SK-N-SH (cell line): ENCODE measurements at regions not wholly inside any gene's neighbourhood (a gene's known extent, or its start where the extent isn't known, plus 50 kb on each side); places are given as distances from the start of the nearest gene placed in this dataset.

Experiments used
- CTCF ChIA-PET: fragments of 300-600, 350-600 bp; formaldehyde crosslinking; extraction: SDS; loops from one replicate; lab custom pipeline; 2021; lab: Yijun Ruan, JAX
- POLR2A ChIA-PET: fragments of 350-600 bp; sonication (Branson Sonifier 250); formaldehyde crosslinking; extraction: SDS; loops from one replicate; lab custom pipeline; 2020; ENCODE audit warnings: antibody characterized with exemption, inconsistent platforms; lab: Yijun Ruan, JAX
- DNase-seq: peaks from one replicate; pipeline ENCODE4 v3.0.0; 2012
- H2AFZ ChIP-seq: fragments of 200-600 bp; sonication (generic); 2 replicates; pipeline ENCODE4 v1.8.1; 2016; ENCODE audit warnings: antibody characterized with exemption, mild to moderate bottlenecking, low read depth
- H3F3A ChIP-seq: fragments of 200-600 bp; sonication (generic); replicated peaks from 2 replicates; pipeline ENCODE3; 2016; ENCODE audit warnings: antibody characterized with exemption, mild to moderate bottlenecking; ENCODE audit not compliant: insufficient read depth
- H3K27ac ChIP-seq, 2 experiments: fragments of 200-500 bp in 1 of 2; fragments of 200-600 bp in 1 of 2; sonication (Bioruptor generic) in 1 of 2; sonication (generic), shearing (Covaris generic) in 1 of 2; 2 replicates each; pipeline versions ENCODE4 v1.5.1 to v1.6.1; 2014 to 2016; ENCODE audit warnings: low read depth in 2 of 2, inconsistent platforms in 1 of 2, low read length in 1 of 2, mild to moderate bottlenecking in 1 of 2, mixed read lengths in 1 of 2
- H3K27me3 ChIP-seq: fragments of 200-600 bp; sonication (generic), shearing (Covaris generic); 2 replicates; pipeline ENCODE4 v1.6.1; 2016; ENCODE audit warnings: mixed run types; ENCODE audit not compliant: insufficient read depth
- H3K36me3 ChIP-seq, 2 experiments: fragments of 200-500 bp in 1 of 2; fragments of 200-600 bp in 1 of 2; sonication (Bioruptor generic) in 1 of 2; sonication (generic) in 1 of 2; replicated peaks in 1 of 2; 2 replicates each; pipeline versions ENCODE3 to v1.5.1; 2014 to 2016; ENCODE audit warnings: low read length in 1 of 2, mild to moderate bottlenecking in 1 of 2; ENCODE audit not compliant: insufficient read depth in 2 of 2, control insufficient read depth in 1 of 2
- H3K4me1 ChIP-seq, 2 experiments: fragments of 200-500 bp in 1 of 2; fragments of 200-600 bp in 1 of 2; sonication (Bioruptor generic) in 1 of 2; sonication (generic), shearing (Covaris generic) in 1 of 2; 2 replicates each; pipeline versions ENCODE4 v1.5.1 to v1.6.1; 2014 to 2016; ENCODE audit warnings: low read depth in 1 of 2, low read length in 1 of 2, mixed run types in 1 of 2; ENCODE audit not compliant: insufficient read depth in 2 of 2, control insufficient read depth in 1 of 2
- H3K4me2 ChIP-seq: fragments of 200-600 bp; sonication (generic), shearing (Covaris generic); 2 replicates; pipeline ENCODE4 v1.6.1; 2017; ENCODE audit warnings: mixed run types
- H3K4me3 ChIP-seq, 2 experiments: fragments of 200-500 bp in 1 of 2; fragments of 200-600 bp in 1 of 2; sonication (Bioruptor generic) in 1 of 2; sonication (generic), shearing (Covaris generic) in 1 of 2; 2 replicates each; pipeline versions ENCODE4 v1.5.1 to v1.8.1; 2014 to 2016; ENCODE audit warnings: low read depth in 2 of 2, inconsistent platforms in 1 of 2, low read length in 1 of 2, mild to moderate bottlenecking in 1 of 2, mixed read lengths in 1 of 2, moderate library complexity in 1 of 2
- H3K79me2 ChIP-seq: fragments of 200-600 bp; sonication (generic); 2 replicates; pipeline ENCODE4 v1.8.1; 2017; ENCODE audit warnings: mild to moderate bottlenecking; ENCODE audit not compliant: insufficient read depth
- H3K9ac ChIP-seq: fragments of 200-600 bp; sonication (generic); 2 replicates; pipeline ENCODE4 v1.6.1; 2017; ENCODE audit warnings: mixed run types
- H3K9me2 ChIP-seq: fragments of 200-600 bp; sonication (generic); 2 replicates; pipeline ENCODE4 v1.6.1; 2017; ENCODE audit warnings: mixed run types
- H3K9me3 ChIP-seq: fragments of 200-600 bp; sonication (generic); 2 replicates; pipeline ENCODE4 v1.6.1; 2017; ENCODE audit warnings: mixed run types, mild to moderate bottlenecking, moderate library complexity
- H4K20me1 ChIP-seq: fragments of 200-600 bp; sonication (generic); 2 replicates; pipeline ENCODE4 v1.6.1; 2017; ENCODE audit warnings: mild to moderate bottlenecking, mixed run types; ENCODE audit not compliant: insufficient read depth
- ELF1 ChIP-seq: IDR thresholded peaks from 2 replicates; pipeline ENCODE4 v1.4.0; 2012
- EP300 ChIP-seq, 2 experiments: IDR thresholded peaks; 2 replicates each; pipeline versions ENCODE4 v1.4.0 to v1.6.1; 2012; ENCODE audit warnings: borderline replicate concordance in 1 of 2, low read depth in 1 of 2, low read length in 1 of 2
- FOXM1 ChIP-seq: IDR thresholded peaks from 2 replicates; pipeline ENCODE4 v1.4.0; 2012; ENCODE audit warnings: low read depth, mild to moderate bottlenecking
- GATA2 ChIP-seq: sonication (generic); formaldehyde crosslinking; IDR thresholded peaks from 2 replicates; pipeline ENCODE4 v1.5.0; 2020; ENCODE audit warnings: mild to moderate bottlenecking, missing genetic modification reagents
- MEF2A ChIP-seq: IDR thresholded peaks from 2 replicates; pipeline ENCODE4 v1.4.0; 2012; ENCODE audit warnings: low read depth, borderline replicate concordance
- NFIC ChIP-seq: IDR thresholded peaks from 2 replicates; pipeline ENCODE4 v1.4.0; 2012; ENCODE audit warnings: borderline replicate concordance
- RAD21 ChIP-seq: IDR thresholded peaks from 2 replicates; pipeline ENCODE4 v1.6.1; 2012; ENCODE audit warnings: mild to moderate bottlenecking, low read length
- SIN3A ChIP-seq: IDR thresholded peaks from 2 replicates; pipeline ENCODE4 v1.6.1; 2012; ENCODE audit warnings: low read depth, mild to moderate bottlenecking, low read length, moderate library complexity, borderline replicate concordance
- SMC3 ChIP-seq: IDR thresholded peaks from 2 replicates; pipeline ENCODE4 v1.6.1; 2012; ENCODE audit warnings: low read depth, low read length, improper control_type of control experiment
- TCF12 ChIP-seq: IDR thresholded peaks from 2 replicates; pipeline ENCODE4 v1.4.0; 2012
- TEAD4 ChIP-seq: IDR thresholded peaks from 2 replicates; pipeline ENCODE4 v1.4.0; 2012; ENCODE audit warnings: mild to moderate bottlenecking, borderline replicate concordance; ENCODE audit not compliant: insufficient read depth
- YY1 ChIP-seq: IDR thresholded peaks from 2 replicates; pipeline ENCODE4 v1.4.0; 2012; ENCODE audit warnings: low read depth, mild to moderate bottlenecking
- whole genome bisulfite sequencing: methylation state at CpG from one replicate; pipeline ENCODE4 v1.1.6; 2017; ENCODE audit warnings: low lambda C conversion rate; 5-methylcytosine and 5-hydroxymethylcytosine counted together
- TF ChIP-seq, protein P1 (sequence below): IDR thresholded peaks from 2 replicates; pipeline ENCODE4 v1.4.0; 2012; ENCODE audit warnings: low read depth
- TF ChIP-seq, protein P2 (sequence below): IDR thresholded peaks from 2 replicates; pipeline ENCODE4; 2012
- TF ChIP-seq, protein P3 (sequence below): IDR thresholded peaks from 2 replicates; pipeline ENCODE4 v1.6.1; 2012; ENCODE audit warnings: mild to moderate bottlenecking, low read depth, low read length, moderate library complexity
- TF ChIP-seq, protein P4 (sequence below): IDR thresholded peaks from 2 replicates; pipeline ENCODE4 v1.4.0; 2012; ENCODE audit warnings: low read depth, borderline replicate concordance
- TF ChIP-seq, protein P5 (sequence below): fragments of 150-350 bp; IDR thresholded peaks from 2 replicates; pipeline ENCODE4 v1.6.1; 2017; ENCODE audit warnings: antibody characterized with exemption, low read length, low read depth, borderline replicate concordance

DNA sequence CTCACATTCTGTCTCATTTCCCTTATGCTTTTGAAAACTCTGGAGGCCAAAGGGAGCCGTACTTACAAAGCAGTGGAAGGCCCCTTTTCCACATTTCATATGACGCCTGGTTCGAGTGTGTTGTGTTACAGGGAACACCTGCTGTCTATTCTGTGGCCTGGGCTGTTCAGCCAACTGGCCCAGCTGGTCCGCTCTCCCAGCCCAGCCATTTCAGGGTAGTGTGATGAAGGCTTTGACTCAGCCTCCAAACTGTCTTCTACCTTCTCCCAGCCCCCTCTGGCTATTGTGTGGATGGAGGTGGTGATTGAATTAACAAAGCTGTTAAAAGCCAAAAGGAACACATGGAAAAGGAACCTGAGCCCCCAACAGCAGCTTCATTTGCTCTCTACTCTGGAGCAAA, 233.8 kb downstream of the ICOS start:
- ChIA-PET CTCF (interaction anchor here (0.7 to 1.2 kb wide), 2 partner anchors 8 to 25 kb away, joined by 3 to 4 read pairs; no protein-coding TSS in a partner anchor), POLR2A (no interaction called here)
- no peaks in the 10 kb centered on the region for H3K9me3 ChIP-seq
- H3K9ac ChIP-seq: no peak overlapping the region
- H3K27me3 ChIP-seq: no peaks in the 10 kb centered on the region
- H3K36me3 ChIP-seq: no peaks in the 10 kb centered on the region
- H3K4me2 ChIP-seq: no peak overlapping the region
- H3K4me1 ChIP-seq: peaks cover 0 to 17% of the 10 kb centered on the region in 2 experiments; a peak in 2 of 4 replicates
- H3K4me3 ChIP-seq: no peak overlapping the region
- H3K27ac ChIP-seq: no peak overlapping the region; a peak in 1 of 4 replicates
- H3K79me2 ChIP-seq: no peaks in the 10 kb centered on the region
- H4K20me1 ChIP-seq: no peaks in the 10 kb centered on the region
- TF ChIP-seq RAD21: no peak
- no peak for TF ChIP-seq SIN3A
- no peak for TF ChIP-seq SMC3
- TF ChIP-seq, protein P1, sequence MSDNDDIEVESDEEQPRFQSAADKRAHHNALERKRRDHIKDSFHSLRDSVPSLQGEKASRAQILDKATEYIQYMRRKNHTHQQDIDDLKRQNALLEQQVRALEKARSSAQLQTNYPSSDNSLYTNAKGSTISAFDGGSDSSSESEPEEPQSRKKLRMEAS: no peak
- no peak for TF ChIP-seq TEAD4
- TF ChIP-seq MEF2A: no peak
- no peak for TF ChIP-seq GATA2 (CRISPR knock-in tag)
- TF ChIP-seq, all 33 proteins: peak for 0
- Histone ChIP-seq H2AFZ (no peak overlapping the region), H3K9me2 (no peaks in the 10 kb centered on the region), H3F3A (no peaks in the 10 kb centered on the region)
- WGBS: 43% methylated on average over 4 of the region's 4 CpGs
- no peak for DNase-seq

DNA sequence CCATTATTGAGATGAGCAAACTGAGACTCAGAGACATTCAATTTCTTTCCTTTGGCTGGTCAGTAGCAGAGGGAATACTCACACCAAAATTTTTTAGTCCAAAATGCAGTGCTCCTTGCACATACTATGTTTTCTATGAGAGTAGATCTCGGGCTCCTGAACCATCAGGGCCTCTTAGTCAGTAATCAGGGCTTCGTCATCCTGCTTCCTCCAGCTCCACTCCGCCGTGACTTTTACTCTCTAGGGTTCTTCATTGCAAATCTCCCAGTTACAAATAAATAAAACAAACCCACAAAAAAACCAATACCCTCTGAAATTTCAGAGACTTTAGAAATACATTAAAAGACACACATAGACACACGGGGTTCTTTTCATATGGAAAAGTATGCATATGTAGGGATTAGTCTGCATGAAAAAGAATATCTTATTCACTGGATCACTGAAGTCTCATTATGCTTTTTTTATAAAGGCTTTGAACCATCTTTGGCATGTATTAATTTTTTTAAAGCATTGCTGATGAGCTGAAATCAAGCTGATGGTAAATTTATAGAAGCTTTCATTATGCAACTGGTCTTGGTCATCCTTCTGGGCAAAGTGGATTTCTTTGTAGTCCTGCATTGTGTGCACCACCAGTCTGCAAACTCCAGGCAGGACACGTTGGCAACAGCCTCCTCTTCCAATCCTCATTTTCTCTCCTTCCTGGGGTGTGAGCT, 235.0 kb downstream of the ICOS start:
- no peak overlapping the region for H2AFZ ChIP-seq
- POLR2A ChIA-PET: no interaction called here
- no peaks in the 10 kb centered on the region for H3K79me2 ChIP-seq
- no peak overlapping the region for H3K9ac ChIP-seq
- H3K4me2 ChIP-seq: no peak overlapping the region
- no peak overlapping the region for H3K27ac ChIP-seq
- H3K9me2 ChIP-seq: no peaks in the 10 kb centered on the region
- no peaks in the 10 kb centered on the region for H3F3A ChIP-seq
- no peaks in the 10 kb centered on the region for H3K27me3 ChIP-seq
- CTCF ChIA-PET: no interaction called here
- 47% methylated on average over 6 of the region's 6 CpGs for WGBS
- H3K36me3 ChIP-seq: no peaks in the 10 kb centered on the region
- H3K4me1 ChIP-seq: peaks cover 0 to 19% of the 10 kb centered on the region in 2 experiments; a peak in 2 of 4 replicates
- no peak overlapping the region for H3K4me3 ChIP-seq
- no peaks in the 10 kb centered on the region for H3K9me3 ChIP-seq
- no peak for DNase-seq
- no peaks in the 10 kb centered on the region for H4K20me1 ChIP-seq
- no peak for TF ChIP-seq TCF12
- TF ChIP-seq RAD21: no peak
- TF ChIP-seq, protein P2, sequence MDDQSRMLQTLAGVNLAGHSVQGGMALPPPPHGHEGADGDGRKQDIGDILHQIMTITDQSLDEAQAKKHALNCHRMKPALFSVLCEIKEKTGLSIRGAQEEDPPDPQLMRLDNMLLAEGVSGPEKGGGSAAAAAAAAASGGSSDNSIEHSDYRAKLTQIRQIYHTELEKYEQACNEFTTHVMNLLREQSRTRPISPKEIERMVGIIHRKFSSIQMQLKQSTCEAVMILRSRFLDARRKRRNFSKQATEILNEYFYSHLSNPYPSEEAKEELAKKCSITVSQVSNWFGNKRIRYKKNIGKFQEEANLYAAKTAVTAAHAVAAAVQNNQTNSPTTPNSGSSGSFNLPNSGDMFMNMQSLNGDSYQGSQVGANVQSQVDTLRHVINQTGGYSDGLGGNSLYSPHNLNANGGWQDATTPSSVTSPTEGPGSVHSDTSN: no peak
- no peak for TF ChIP-seq SIN3A
- no peak for TF ChIP-seq FOXM1
- TF ChIP-seq EP300 (IDR thresholded peaks at IDR 0.05; ENCODE audit: borderline replicate concordance in 1 of 2, low read depth in 1 of 2, low read length in 1 of 2): no peak
- TF ChIP-seq ELF1: no peak
- no peak for TF ChIP-seq YY1
- TF ChIP-seq, protein P3, sequence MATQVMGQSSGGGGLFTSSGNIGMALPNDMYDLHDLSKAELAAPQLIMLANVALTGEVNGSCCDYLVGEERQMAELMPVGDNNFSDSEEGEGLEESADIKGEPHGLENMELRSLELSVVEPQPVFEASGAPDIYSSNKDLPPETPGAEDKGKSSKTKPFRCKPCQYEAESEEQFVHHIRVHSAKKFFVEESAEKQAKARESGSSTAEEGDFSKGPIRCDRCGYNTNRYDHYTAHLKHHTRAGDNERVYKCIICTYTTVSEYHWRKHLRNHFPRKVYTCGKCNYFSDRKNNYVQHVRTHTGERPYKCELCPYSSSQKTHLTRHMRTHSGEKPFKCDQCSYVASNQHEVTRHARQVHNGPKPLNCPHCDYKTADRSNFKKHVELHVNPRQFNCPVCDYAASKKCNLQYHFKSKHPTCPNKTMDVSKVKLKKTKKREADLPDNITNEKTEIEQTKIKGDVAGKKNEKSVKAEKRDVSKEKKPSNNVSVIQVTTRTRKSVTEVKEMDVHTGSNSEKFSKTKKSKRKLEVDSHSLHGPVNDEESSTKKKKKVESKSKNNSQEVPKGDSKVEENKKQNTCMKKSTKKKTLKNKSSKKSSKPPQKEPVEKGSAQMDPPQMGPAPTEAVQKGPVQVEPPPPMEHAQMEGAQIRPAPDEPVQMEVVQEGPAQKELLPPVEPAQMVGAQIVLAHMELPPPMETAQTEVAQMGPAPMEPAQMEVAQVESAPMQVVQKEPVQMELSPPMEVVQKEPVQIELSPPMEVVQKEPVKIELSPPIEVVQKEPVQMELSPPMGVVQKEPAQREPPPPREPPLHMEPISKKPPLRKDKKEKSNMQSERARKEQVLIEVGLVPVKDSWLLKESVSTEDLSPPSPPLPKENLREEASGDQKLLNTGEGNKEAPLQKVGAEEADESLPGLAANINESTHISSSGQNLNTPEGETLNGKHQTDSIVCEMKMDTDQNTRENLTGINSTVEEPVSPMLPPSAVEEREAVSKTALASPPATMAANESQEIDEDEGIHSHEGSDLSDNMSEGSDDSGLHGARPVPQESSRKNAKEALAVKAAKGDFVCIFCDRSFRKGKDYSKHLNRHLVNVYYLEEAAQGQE: no peak
- no peak for TF ChIP-seq NFIC
- TF ChIP-seq SMC3: no peak
- TF ChIP-seq GATA2 (CRISPR knock-in tag): no peak
- TF ChIP-seq, protein P4, sequence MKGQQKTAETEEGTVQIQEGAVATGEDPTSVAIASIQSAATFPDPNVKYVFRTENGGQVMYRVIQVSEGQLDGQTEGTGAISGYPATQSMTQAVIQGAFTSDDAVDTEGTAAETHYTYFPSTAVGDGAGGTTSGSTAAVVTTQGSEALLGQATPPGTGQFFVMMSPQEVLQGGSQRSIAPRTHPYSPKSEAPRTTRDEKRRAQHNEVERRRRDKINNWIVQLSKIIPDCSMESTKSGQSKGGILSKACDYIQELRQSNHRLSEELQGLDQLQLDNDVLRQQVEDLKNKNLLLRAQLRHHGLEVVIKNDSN: no peak
- TF ChIP-seq, protein P5, sequence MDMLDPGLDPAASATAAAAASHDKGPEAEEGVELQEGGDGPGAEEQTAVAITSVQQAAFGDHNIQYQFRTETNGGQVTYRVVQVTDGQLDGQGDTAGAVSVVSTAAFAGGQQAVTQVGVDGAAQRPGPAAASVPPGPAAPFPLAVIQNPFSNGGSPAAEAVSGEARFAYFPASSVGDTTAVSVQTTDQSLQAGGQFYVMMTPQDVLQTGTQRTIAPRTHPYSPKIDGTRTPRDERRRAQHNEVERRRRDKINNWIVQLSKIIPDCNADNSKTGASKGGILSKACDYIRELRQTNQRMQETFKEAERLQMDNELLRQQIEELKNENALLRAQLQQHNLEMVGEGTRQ: no peak
- TF ChIP-seq, protein P1: no peak
